ENCODE measurements at regions not wholly inside any gene's neighbourhood (a gene's known extent, or its start where the extent isn't known, plus 50 kb on each side); places are given as distances from the start of the nearest gene placed in this dataset.
"Not testable (repeated sequence)": the region's sequence is repeated elsewhere in the genome, so short reads cannot be mapped to it uniquely, and the experiment has no call there.

DNA sequence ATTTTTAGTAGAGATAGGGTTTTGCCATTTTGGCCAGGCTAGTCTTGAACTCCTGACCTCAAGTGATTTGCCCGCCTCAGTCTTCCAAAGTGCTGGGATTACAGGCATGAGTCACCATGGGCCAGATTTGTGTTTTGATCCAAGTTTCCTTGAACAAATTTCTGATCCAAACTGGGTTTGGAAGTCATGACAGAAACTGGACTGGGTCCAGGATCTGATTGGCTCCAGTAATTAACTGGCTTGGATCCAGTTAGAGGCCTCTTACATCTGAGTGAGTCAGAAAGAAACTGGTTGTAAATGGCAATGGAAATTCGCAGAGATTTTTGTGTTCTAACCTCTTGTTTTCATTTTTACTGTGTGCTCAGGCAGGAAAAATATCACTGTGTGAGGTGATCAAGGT is 141.6 kb downstream of the SLC25A46 start:
- no peak overlapping the region for H3K27ac ChIP-seq (ENCODE audit: low read depth, low read length)
- no peak overlapping the region for H3K4me2 ChIP-seq (ENCODE audit: insufficient read depth, low read length)
- DNase-seq (ENCODE audit: insufficient read length, low spot score, missing footprints): no peak
- H2AFZ ChIP-seq (ENCODE audit: low read length): no peak overlapping the region
- no peaks in the 10 kb centered on the region for H3K36me3 ChIP-seq (ENCODE audit: insufficient read depth, low read length)
- peaks cover 6% of the 10 kb centered on the region for H3K4me1 ChIP-seq (ENCODE audit: insufficient read depth, low read length)
- H3K27me3 ChIP-seq (ENCODE audit: insufficient read depth, low read length): no peaks in the 10 kb centered on the region
- no peaks in the 10 kb centered on the region for H3K9me3 ChIP-seq (ENCODE audit: low read depth, low read length)
- no peaks in the 10 kb centered on the region for H3K79me2 ChIP-seq (ENCODE audit: insufficient read depth, low read length)
- H3K4me3 ChIP-seq (ENCODE audit: insufficient read depth, low read length): no peak overlapping the region
- TF ChIP-seq, protein P1, sequence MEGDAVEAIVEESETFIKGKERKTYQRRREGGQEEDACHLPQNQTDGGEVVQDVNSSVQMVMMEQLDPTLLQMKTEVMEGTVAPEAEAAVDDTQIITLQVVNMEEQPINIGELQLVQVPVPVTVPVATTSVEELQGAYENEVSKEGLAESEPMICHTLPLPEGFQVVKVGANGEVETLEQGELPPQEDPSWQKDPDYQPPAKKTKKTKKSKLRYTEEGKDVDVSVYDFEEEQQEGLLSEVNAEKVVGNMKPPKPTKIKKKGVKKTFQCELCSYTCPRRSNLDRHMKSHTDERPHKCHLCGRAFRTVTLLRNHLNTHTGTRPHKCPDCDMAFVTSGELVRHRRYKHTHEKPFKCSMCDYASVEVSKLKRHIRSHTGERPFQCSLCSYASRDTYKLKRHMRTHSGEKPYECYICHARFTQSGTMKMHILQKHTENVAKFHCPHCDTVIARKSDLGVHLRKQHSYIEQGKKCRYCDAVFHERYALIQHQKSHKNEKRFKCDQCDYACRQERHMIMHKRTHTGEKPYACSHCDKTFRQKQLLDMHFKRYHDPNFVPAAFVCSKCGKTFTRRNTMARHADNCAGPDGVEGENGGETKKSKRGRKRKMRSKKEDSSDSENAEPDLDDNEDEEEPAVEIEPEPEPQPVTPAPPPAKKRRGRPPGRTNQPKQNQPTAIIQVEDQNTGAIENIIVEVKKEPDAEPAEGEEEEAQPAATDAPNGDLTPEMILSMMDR (IDR thresholded peaks at IDR 0.05; ENCODE audit: extremely low read depth, low read depth, low read length): no peak
- H4K20me1 ChIP-seq (ENCODE audit: insufficient read depth, low read length): no peaks in the 10 kb centered on the region

DNA sequence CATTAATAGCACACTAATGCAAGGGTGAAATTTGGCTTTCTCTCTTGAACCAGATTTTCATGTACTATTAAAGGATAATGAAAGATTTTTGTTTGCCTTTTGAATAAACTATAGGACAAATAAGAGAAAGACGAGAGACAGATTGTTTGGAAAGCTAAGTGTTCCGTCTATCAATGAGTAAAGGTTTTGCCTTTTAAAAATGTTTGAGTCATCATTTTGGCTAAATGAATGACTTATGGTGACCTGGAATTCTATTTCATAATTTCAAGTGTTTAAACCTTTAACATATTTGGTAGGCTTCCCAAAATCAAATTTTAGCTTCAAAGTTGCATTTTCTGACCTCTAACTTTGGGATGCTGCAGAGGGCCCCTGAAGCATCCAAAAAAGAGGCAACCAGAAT is 145.2 kb downstream of the SLC25A46 start:
- DNase-seq (ENCODE audit: insufficient read length, low spot score, missing footprints): no peak
- no peaks in the 10 kb centered on the region for H3K79me2 ChIP-seq (ENCODE audit: insufficient read depth, low read length)

DNA sequence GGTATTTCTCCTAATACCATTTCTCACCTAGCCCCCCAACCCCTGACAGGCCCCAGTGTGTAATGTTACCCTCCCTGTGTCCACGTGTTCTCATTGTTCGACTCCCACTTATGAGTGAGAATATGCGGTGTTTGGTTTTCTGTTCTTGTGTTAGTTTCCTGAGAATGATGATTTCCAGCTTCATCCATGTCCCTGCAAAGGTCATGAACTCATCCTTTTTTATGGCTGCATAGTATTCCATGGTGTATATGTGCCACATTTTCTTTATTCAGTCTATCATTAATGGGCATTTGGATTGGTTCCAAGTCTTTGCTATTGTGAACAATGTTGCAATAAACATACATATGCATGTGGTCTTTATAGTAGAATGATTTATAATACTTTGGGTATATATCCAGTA is 148.4 kb downstream of the SLC25A46 start:
- H3K36me3 ChIP-seq (ENCODE audit: insufficient read depth, low read length); DNase-seq (ENCODE audit: insufficient read length, low spot score, missing footprints); H3K4me3 ChIP-seq (ENCODE audit: insufficient read depth, low read length); H3K79me2 ChIP-seq (ENCODE audit: insufficient read depth, low read length); H3K4me1 ChIP-seq (ENCODE audit: insufficient read depth, low read length); H3K27ac ChIP-seq (ENCODE audit: low read depth, low read length); H3K9me3 ChIP-seq (ENCODE audit: low read depth, low read length); H3K4me2 ChIP-seq (ENCODE audit: insufficient read depth, low read length); H2AFZ ChIP-seq (ENCODE audit: low read length); H3K27me3 ChIP-seq (ENCODE audit: insufficient read depth, low read length); H4K20me1 ChIP-seq (ENCODE audit: insufficient read depth, low read length): not testable (repeated sequence)

More for the DNA sequence above, 145.2 kb downstream of the SLC25A46 start:
- H3K27me3 ChIP-seq (ENCODE audit: insufficient read depth, low read length): no peaks in the 10 kb centered on the region
- H3K36me3 ChIP-seq (ENCODE audit: insufficient read depth, low read length): no peaks in the 10 kb centered on the region
- no peak overlapping the region for H3K4me2 ChIP-seq (ENCODE audit: insufficient read depth, low read length)
- H3K4me3 ChIP-seq (ENCODE audit: insufficient read depth, low read length): no peak overlapping the region
- H2AFZ ChIP-seq (ENCODE audit: low read length): no peak overlapping the region
- no peaks in the 10 kb centered on the region for H4K20me1 ChIP-seq (ENCODE audit: insufficient read depth, low read length)
- no peaks in the 10 kb centered on the region for H3K9me3 ChIP-seq (ENCODE audit: low read depth, low read length)
- TF ChIP-seq, protein P1 (IDR thresholded peaks at IDR 0.05; ENCODE audit: extremely low read depth, low read depth, low read length): no peak
- H3K27ac ChIP-seq (ENCODE audit: low read depth, low read length): no peak overlapping the region
- H3K4me1 ChIP-seq (ENCODE audit: insufficient read depth, low read length): peaks cover 6% of the 10 kb centered on the region

DNA sequence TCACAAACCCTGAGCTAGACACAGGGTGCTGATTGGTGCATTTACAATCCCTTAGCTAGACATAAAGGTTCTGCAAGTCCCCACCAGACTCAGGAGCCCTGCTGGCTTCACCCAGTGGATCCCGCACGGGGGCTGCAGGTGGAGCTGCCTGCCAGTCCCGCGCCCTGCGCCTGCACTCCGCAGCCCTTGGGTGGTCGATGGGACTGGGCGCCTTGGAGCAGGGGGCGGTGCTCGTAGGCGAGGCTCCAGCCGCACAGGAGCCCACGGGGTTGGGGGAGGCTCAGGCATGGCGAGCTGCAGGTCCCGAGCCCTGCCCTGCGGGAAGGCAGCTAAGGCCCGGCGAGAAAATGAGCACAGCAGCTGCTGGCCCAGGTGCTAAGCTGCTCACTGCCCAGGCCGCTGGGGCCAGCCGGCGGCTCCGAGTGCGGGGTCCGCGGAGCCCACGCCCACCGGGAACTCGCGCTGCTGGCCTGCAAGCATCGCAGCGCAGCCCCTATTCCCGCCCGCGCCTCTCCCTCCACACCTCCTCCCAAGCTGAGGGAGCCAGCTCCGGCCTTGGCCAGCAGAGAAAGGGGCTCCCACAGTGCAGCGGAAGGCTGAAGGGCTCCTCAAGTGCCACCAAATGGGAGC is 155.2 kb downstream of the SLC25A46 start:
- H3K4me3 ChIP-seq (ENCODE audit: insufficient read depth, low read length); H3K27me3 ChIP-seq (ENCODE audit: insufficient read depth, low read length); H3K4me2 ChIP-seq (ENCODE audit: insufficient read depth, low read length); H3K4me1 ChIP-seq (ENCODE audit: insufficient read depth, low read length); H2AFZ ChIP-seq (ENCODE audit: low read length); H4K20me1 ChIP-seq (ENCODE audit: insufficient read depth, low read length); H3K9me3 ChIP-seq (ENCODE audit: low read depth, low read length); H3K79me2 ChIP-seq (ENCODE audit: insufficient read depth, low read length); H3K36me3 ChIP-seq (ENCODE audit: insufficient read depth, low read length); DNase-seq (ENCODE audit: insufficient read length, low spot score, missing footprints); H3K27ac ChIP-seq (ENCODE audit: low read depth, low read length): not testable (repeated sequence)

DNA sequence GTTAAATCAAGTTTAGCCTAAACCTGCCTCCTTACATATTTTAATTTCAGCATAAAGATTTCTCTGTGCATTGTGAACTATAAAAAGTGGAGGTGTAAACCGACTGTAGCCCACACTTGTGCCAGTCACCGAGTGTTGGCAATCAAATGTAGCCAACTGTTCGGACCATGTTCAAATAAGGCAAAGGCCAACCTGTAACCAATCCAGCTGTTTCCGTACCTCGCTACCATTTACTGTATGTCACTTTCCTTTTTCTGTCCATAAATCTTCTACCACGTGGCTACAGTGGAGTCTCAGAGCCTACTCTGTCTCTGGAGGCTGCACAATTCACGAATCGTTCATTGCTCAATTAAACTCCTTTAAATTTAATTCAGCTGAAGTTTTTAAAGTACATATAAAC is 156.0 kb downstream of the SLC25A46 start:
- Histone ChIP-seq H3K4me2 (ENCODE audit: insufficient read depth, low read length) (no peak overlapping the region), H3K27ac (ENCODE audit: low read depth, low read length) (no peak overlapping the region), H3K27me3 (ENCODE audit: insufficient read depth, low read length) (no peaks in the 10 kb centered on the region), H3K36me3 (ENCODE audit: insufficient read depth, low read length) (no peaks in the 10 kb centered on the region), H2AFZ (ENCODE audit: low read length) (peak overlapping the region; percentile 25), H4K20me1 (ENCODE audit: insufficient read depth, low read length) (no peaks in the 10 kb centered on the region), H3K9me3 (ENCODE audit: low read depth, low read length) (no peaks in the 10 kb centered on the region), H3K4me3 (ENCODE audit: insufficient read depth, low read length) (no peak overlapping the region), H3K79me2 (ENCODE audit: insufficient read depth, low read length) (no peaks in the 10 kb centered on the region), H3K4me1 (ENCODE audit: insufficient read depth, low read length) (peaks cover 5% of the 10 kb centered on the region)
- no peak for DNase-seq (ENCODE audit: insufficient read length, low spot score, missing footprints)
- TF ChIP-seq, protein P1 (IDR thresholded peaks at IDR 0.05; ENCODE audit: extremely low read depth, low read depth, low read length): no peak

Data from osteoblast (primary cell).